GM21576 (cell line): ENCODE measurements at regions not wholly inside any gene's neighbourhood (a gene's known extent, or its start where the extent isn't known, plus 50 kb on each side); places are given as distances from the start of the nearest gene placed in this dataset.

Source experiments
- ATAC-seq: cut with Tn5 transposase; IDR thresholded peaks from one replicate; pipeline ENCODE4 v1.9.1; 2021; ENCODE audit warnings: mild to moderate bottlenecking, moderate library complexity; ENCODE audit not compliant: unreplicated experiment

- ATAC-seq = no peak
These were observed 336.1 kb upstream of the ADAMTSL1 start for GRCh38 chr9:18137815-18138214.

- no peak for ATAC-seq
These were observed 335.3 kb upstream of the ADAMTSL1 start for GRCh38 chr9:18138656-18139055.

GRCh38 chr9:18141681-18142080 lies 332.3 kb upstream of the ADAMTSL1 start:
- no peak for ATAC-seq

- no peak for ATAC-seq
These were observed 330.7 kb upstream of the ADAMTSL1 start for GRCh38 chr9:18143073-18143745.

- no peak for ATAC-seq
These were observed 327.6 kb upstream of the ADAMTSL1 start for GRCh38 chr9:18146329-18146728.

GRCh38 chr9:18149471-18150011 lies 324.4 kb upstream of the ADAMTSL1 start:
- no peak for ATAC-seq

GRCh38 chr9:18154661-18155060 lies 319.3 kb upstream of the ADAMTSL1 start:
- ATAC-seq = no peak

GRCh38 chr9:18159254-18159653 lies 314.7 kb upstream of the ADAMTSL1 start:
- ATAC-seq = no peak

- ATAC-seq = no peak
These were observed 310.8 kb upstream of the ADAMTSL1 start for GRCh38 chr9:18163146-18163545.

- ATAC-seq = no peak
These were observed 306.2 kb upstream of the ADAMTSL1 start for GRCh38 chr9:18167733-18168132.

GRCh38 chr9:18173923-18174322 lies 300.0 kb upstream of the ADAMTSL1 start:
- ATAC-seq = no peak

- ATAC-seq = no peak
These were observed 291.3 kb upstream of the ADAMTSL1 start for GRCh38 chr9:18182636-18183035.

- no peak for ATAC-seq
These were observed 290.0 kb upstream of the ADAMTSL1 start for GRCh38 chr9:18183974-18184373.

- no peak for ATAC-seq
These were observed 289.6 kb upstream of the ADAMTSL1 start for GRCh38 chr9:18184401-18184800.

GRCh38 chr9:18185196-18185595 lies 288.8 kb upstream of the ADAMTSL1 start:
- ATAC-seq = no peak

GRCh38 chr9:18188971-18189370 lies 285.0 kb upstream of the ADAMTSL1 start:
- ATAC-seq = no peak

- no peak for ATAC-seq
These were observed 283.9 kb upstream of the ADAMTSL1 start for GRCh38 chr9:18189871-18190670.

- ATAC-seq = no peak
These were observed 283.1 kb upstream of the ADAMTSL1 start for GRCh38 chr9:18190671-18191374.

GRCh38 chr9:18194316-18194715 lies 279.6 kb upstream of the ADAMTSL1 start:
- no peak for ATAC-seq

- no peak for ATAC-seq
These were observed 278.7 kb upstream of the ADAMTSL1 start for GRCh38 chr9:18195223-18195622.

GRCh38 chr9:18202924-18203323 lies 271.0 kb upstream of the ADAMTSL1 start:
- no peak for ATAC-seq

- ATAC-seq = no peak
These were observed 266.2 kb upstream of the ADAMTSL1 start for GRCh38 chr9:18207735-18208134.
